DND-41 (cell line): ENCODE measurements at regions not wholly inside any gene's neighbourhood (a gene's known extent, or its start where the extent isn't known, plus 50 kb on each side); places are given as distances from the start of the nearest gene placed in this dataset.

Source experiments
- ATAC-seq: fragments of 200-7000 bp; cut with Tn5 transposase; 3 replicates; pipeline ENCODE4 v1.9.1; 2021; ENCODE audit warnings: low read depth; ENCODE audit not compliant: insufficient read depth
- DNase-seq: peaks from one replicate; pipeline ENCODE4 v3.0.0-alpha.2; 2020
- H2AFZ ChIP-seq: 2 replicates; pipeline ENCODE4 v1.6.0; 2012; ENCODE audit warnings: low read depth, low read length
- H3K27ac ChIP-seq: 2 replicates; pipeline ENCODE4 v1.5.1; 2012; ENCODE audit warnings: low read length, inconsistent platforms
- H3K27me3 ChIP-seq: fragments of 200-600 bp; sonication (generic); 2 replicates; pipeline ENCODE4 v1.6.0; 2012; ENCODE audit warnings: low read length, mild to moderate bottlenecking, inconsistent platforms; ENCODE audit not compliant: insufficient read depth, poor library complexity
- H3K36me3 ChIP-seq: 2 replicates; pipeline ENCODE4 v1.5.1; 2012; ENCODE audit warnings: low read length, inconsistent platforms; ENCODE audit not compliant: insufficient read depth
- H3K4me1 ChIP-seq: 2 replicates; pipeline ENCODE4 v1.5.1; 2012; ENCODE audit warnings: mild to moderate bottlenecking, low read length; ENCODE audit not compliant: insufficient read depth
- H3K4me2 ChIP-seq: 2 replicates; pipeline ENCODE4 v1.6.0; 2012; ENCODE audit warnings: mild to moderate bottlenecking, moderate library complexity, low read length, inconsistent platforms; ENCODE audit not compliant: insufficient read depth
- H3K4me3 ChIP-seq, 2 experiments: fragments of 200-600 bp in 1 of 2; shearing (Covaris generic) in 1 of 2; 2 replicates each; pipeline ENCODE4 v1.5.1; 2012 to 2016; ENCODE audit warnings: inconsistent platforms in 2 of 2, low read length in 2 of 2, mild to moderate bottlenecking in 2 of 2, low read depth in 1 of 2, moderate library complexity in 1 of 2
- H3K79me2 ChIP-seq: 2 replicates; pipeline ENCODE4 v1.6.0; 2012; ENCODE audit warnings: low read length, inconsistent platforms; ENCODE audit not compliant: insufficient read depth
- H3K9ac ChIP-seq: 2 replicates; pipeline ENCODE4 v1.6.0; 2012; ENCODE audit warnings: low read depth, mild to moderate bottlenecking, inconsistent platforms, low read length, moderate library complexity
- H3K9me3 ChIP-seq: 2 replicates; pipeline ENCODE4 v1.5.1; 2012; ENCODE audit warnings: low read length, moderate library complexity, mild to moderate bottlenecking, inconsistent platforms; ENCODE audit not compliant: insufficient read depth, severe bottlenecking
- H4K20me1 ChIP-seq: 2 replicates; pipeline ENCODE4 v1.6.0; 2012; ENCODE audit warnings: low read length; ENCODE audit not compliant: insufficient read depth
- CTCF ChIP-seq: IDR thresholded peaks from 2 replicates; pipeline ENCODE4 v1.5.1; 2012; ENCODE audit warnings: borderline replicate concordance, low read length, moderate library complexity, mild to moderate bottlenecking; ENCODE audit not compliant: poor library complexity, severe bottlenecking; ENCODE audit errors: extremely low read depth
- EZH2 ChIP-seq: IDR thresholded peaks from 3 replicates; pipeline ENCODE4 v1.6.1; 2012; ENCODE audit warnings: borderline replicate concordance, low read depth, mild to moderate bottlenecking, moderate library complexity, low read length, inconsistent platforms; ENCODE audit not compliant: severe bottlenecking

- no peaks in the 10 kb centered on the region for H3K27me3 ChIP-seq
- H3K9me3 ChIP-seq, result no peaks in the 10 kb centered on the region
- DNase-seq (no peak), ATAC-seq (no peak)
- no peak overlapping the region for H2AFZ ChIP-seq
- H3K4me3 ChIP-seq, result no peak overlapping the region
- no peak overlapping the region for H3K4me2 ChIP-seq
- no peak for TF ChIP-seq EZH2
- no peak for TF ChIP-seq CTCF
- H4K20me1 ChIP-seq, result no peaks in the 10 kb centered on the region
- H3K36me3 ChIP-seq, result no peaks in the 10 kb centered on the region
- H3K79me2 ChIP-seq, result no peaks in the 10 kb centered on the region
- no peak overlapping the region for H3K27ac ChIP-seq
- no peak overlapping the region for H3K9ac ChIP-seq
- no peaks in the 10 kb centered on the region for H3K4me1 ChIP-seq
Measured at GRCh38 chr5:67400752-67401151, 204.2 kb upstream of the CD180 start.

GRCh38 chr5:67395790-67396418, 199.3 kb upstream of the CD180 start:
- Histone ChIP-seq H3K9me3 (no peaks in the 10 kb centered on the region), H3K27ac (no peak overlapping the region), H3K36me3 (no peaks in the 10 kb centered on the region), H3K4me2 (no peak overlapping the region), H2AFZ (no peak overlapping the region), H4K20me1 (no peaks in the 10 kb centered on the region), H3K9ac (no peak overlapping the region), H3K4me1 (no peaks in the 10 kb centered on the region), H3K4me3 (no peak overlapping the region), H3K79me2 (no peaks in the 10 kb centered on the region), H3K27me3 (no peaks in the 10 kb centered on the region)
- DNase-seq (no peak), ATAC-seq (no peak)
- TF ChIP-seq EZH2 (no peak), CTCF (peak; percentile 15)

- no peaks in the 10 kb centered on the region for H3K9me3 ChIP-seq
- ATAC-seq (no peak), DNase-seq (no peak)
- H3K27me3 ChIP-seq, result no peaks in the 10 kb centered on the region
- H3K9ac ChIP-seq, result no peak overlapping the region
- H2AFZ ChIP-seq, result no peak overlapping the region
- H3K4me2 ChIP-seq, result no peak overlapping the region
- no peak overlapping the region for H3K4me3 ChIP-seq
- H3K4me1 ChIP-seq, result no peaks in the 10 kb centered on the region
- H3K79me2 ChIP-seq, result no peaks in the 10 kb centered on the region
- no peaks in the 10 kb centered on the region for H3K36me3 ChIP-seq
- no peak overlapping the region for H3K27ac ChIP-seq
- no peaks in the 10 kb centered on the region for H4K20me1 ChIP-seq
- no peak for TF ChIP-seq EZH2
- no peak for TF ChIP-seq CTCF
Measured at GRCh38 chr5:67393211-67393610, 196.6 kb upstream of the CD180 start.

- no peaks in the 10 kb centered on the region for H3K9me3 ChIP-seq
- no peak for ATAC-seq
Measured at GRCh38 chr5:67390935-67391334, 194.3 kb upstream of the CD180 start.

More at GRCh38 chr5:67390935-67391334, 194.3 kb upstream of the CD180 start:
- Histone ChIP-seq H4K20me1 (no peaks in the 10 kb centered on the region), H3K4me1 (no peaks in the 10 kb centered on the region), H3K9ac (no peak overlapping the region), H3K79me2 (no peaks in the 10 kb centered on the region), H3K4me3 (no peak overlapping the region), H3K36me3 (no peaks in the 10 kb centered on the region), H3K4me2 (no peak overlapping the region), H3K27me3 (no peaks in the 10 kb centered on the region), H3K27ac (no peak overlapping the region), H2AFZ (no peak overlapping the region)
- no peak for DNase-seq
- no peak for TF ChIP-seq EZH2
- no peak for TF ChIP-seq CTCF
